ENCODE measurements at regions not wholly inside any gene's neighbourhood (a gene's known extent, or its start where the extent isn't known, plus 50 kb on each side); places are given as distances from the start of the nearest gene placed in this dataset.

DNA sequence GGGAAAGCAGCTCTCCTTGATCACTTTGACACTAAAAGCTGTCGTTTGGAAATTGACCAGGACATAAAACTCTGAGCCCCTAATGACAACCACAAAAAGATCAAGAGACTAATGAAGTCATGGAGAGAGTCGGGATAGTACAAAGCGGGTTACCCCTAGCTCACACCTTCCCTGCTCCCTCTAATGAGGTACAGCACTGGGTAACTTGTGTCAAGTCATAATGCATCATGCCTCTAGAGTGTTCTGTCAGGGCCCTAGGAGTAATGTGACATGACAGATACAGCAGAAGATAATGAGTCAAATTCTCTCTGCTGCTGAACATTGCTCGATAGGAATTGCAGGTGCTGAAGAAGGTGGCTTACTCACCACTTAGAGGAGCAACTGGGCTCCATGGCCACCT is 130.7 kb downstream of the AQP4 start:
- H3K4me1 Mint-ChIP-seq (ENCODE audit: low read depth, unreplicated experiment), result no peaks in the 10 kb centered on the region
- BruUV-seq (replicated peaks), result no TSS peak
- no peaks in the 10 kb centered on the region for H3K27me3 Mint-ChIP-seq (ENCODE audit: unreplicated experiment)
- H3K4me3 Mint-ChIP-seq (ENCODE audit: low read depth, unreplicated experiment), result no peak overlapping the region
- H3K27ac Mint-ChIP-seq (ENCODE audit: unreplicated experiment), result no peak overlapping the region
- CTCF ChIA-PET, result no interaction called here
- H3K36me3 Mint-ChIP-seq (ENCODE audit: insufficient read depth, unreplicated experiment), result no peaks in the 10 kb centered on the region
- H3K9me3 Mint-ChIP-seq (ENCODE audit: low read depth, unreplicated experiment), result no peaks in the 10 kb centered on the region
- intact Hi-C loops (cut with micrococcal nuclease; ENCODE audit: unreplicated experiment), result no loop called here
- TF ChIP-seq CTCF (IDR thresholded peaks at IDR 0.05; ENCODE audit: unreplicated experiment), result no peak
- DNase-seq, result no peak

DNA sequence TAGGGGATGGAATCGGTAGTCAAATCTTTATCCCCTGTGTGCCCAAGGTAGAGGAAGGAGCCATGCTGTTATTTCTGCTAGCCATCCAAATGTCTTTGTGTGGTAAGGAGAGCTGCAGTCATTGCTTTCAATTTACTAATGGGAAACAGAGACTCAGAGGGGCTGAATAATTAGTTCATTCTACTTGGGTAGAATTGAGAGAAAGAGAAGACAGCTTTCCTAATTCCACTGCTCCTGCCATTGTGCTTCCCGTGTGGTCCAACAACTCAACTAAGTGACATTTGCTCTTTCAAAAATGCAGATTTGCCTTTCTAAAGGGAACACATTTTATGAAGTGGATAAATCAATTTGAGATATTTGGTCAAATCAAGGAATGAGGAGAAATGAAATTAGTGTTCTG is 136.1 kb downstream of the AQP4 start:
- no peak overlapping the region for H3K27ac Mint-ChIP-seq (ENCODE audit: unreplicated experiment)
- no peaks in the 10 kb centered on the region for H3K36me3 Mint-ChIP-seq (ENCODE audit: insufficient read depth, unreplicated experiment)
- no peak overlapping the region for H3K4me3 Mint-ChIP-seq (ENCODE audit: low read depth, unreplicated experiment)
- intact Hi-C loops (cut with micrococcal nuclease; ENCODE audit: unreplicated experiment), result no loop called here
- no TSS peak for BruUV-seq (replicated peaks)
- H3K27me3 Mint-ChIP-seq (ENCODE audit: unreplicated experiment), result no peaks in the 10 kb centered on the region
- no peaks in the 10 kb centered on the region for H3K4me1 Mint-ChIP-seq (ENCODE audit: low read depth, unreplicated experiment)
- no peak for TF ChIP-seq CTCF (IDR thresholded peaks at IDR 0.05; ENCODE audit: unreplicated experiment)
- no peaks in the 10 kb centered on the region for H3K9me3 Mint-ChIP-seq (ENCODE audit: low read depth, unreplicated experiment)
- no peak for DNase-seq
- CTCF ChIA-PET, result no interaction called here

- intact Hi-C loops (cut with micrococcal nuclease; ENCODE audit: unreplicated experiment), result no loop called here
- Mint-ChIP-seq H3K27ac (ENCODE audit: unreplicated experiment) (no peak overlapping the region), H3K36me3 (ENCODE audit: insufficient read depth, unreplicated experiment) (no peaks in the 10 kb centered on the region), H3K4me1 (ENCODE audit: low read depth, unreplicated experiment) (no peaks in the 10 kb centered on the region), H3K9me3 (ENCODE audit: low read depth, unreplicated experiment) (no peaks in the 10 kb centered on the region), H3K4me3 (ENCODE audit: low read depth, unreplicated experiment) (no peak overlapping the region), H3K27me3 (ENCODE audit: unreplicated experiment) (no peaks in the 10 kb centered on the region)
- BruUV-seq (replicated peaks), result no TSS peak
- no peak for DNase-seq
- CTCF ChIA-PET, result no interaction called here
- TF ChIP-seq CTCF (IDR thresholded peaks at IDR 0.05; ENCODE audit: unreplicated experiment), result no peak
These were observed 136.5 kb downstream of the AQP4 start for GRCh38 chr18:26729008-26729407.

DNA sequence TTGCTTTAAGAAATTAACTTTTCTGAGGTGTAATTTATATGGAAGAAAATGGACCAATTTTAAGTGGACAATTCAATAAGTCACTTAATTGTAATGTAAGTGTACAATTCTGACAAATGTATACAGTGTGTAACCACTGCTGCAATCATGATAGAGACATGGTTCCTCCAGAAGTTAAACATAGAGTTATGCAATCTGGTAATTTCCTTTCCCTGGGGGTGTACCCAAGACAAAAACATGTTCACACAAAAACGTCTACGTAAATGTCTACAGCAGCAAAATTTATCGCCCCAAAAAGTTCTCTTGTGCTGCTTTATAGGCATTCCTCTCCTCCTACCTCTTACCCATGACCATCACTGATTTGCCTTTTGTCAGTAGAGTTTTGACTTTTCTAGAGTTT is 141.5 kb downstream of the AQP4 start:
- no peak for DNase-seq
- no peak overlapping the region for H3K4me3 Mint-ChIP-seq (ENCODE audit: low read depth, unreplicated experiment)
- no TSS peak for BruUV-seq (replicated peaks)
- no peak overlapping the region for H3K27ac Mint-ChIP-seq (ENCODE audit: unreplicated experiment)
- H3K36me3 Mint-ChIP-seq (ENCODE audit: insufficient read depth, unreplicated experiment), result no peaks in the 10 kb centered on the region
- H3K9me3 Mint-ChIP-seq (ENCODE audit: low read depth, unreplicated experiment), result no peaks in the 10 kb centered on the region
- no peak for TF ChIP-seq CTCF (IDR thresholded peaks at IDR 0.05; ENCODE audit: unreplicated experiment)
- CTCF ChIA-PET, result no interaction called here
- intact Hi-C loops (cut with micrococcal nuclease; ENCODE audit: unreplicated experiment), result no loop called here
- H3K27me3 Mint-ChIP-seq (ENCODE audit: unreplicated experiment), result no peaks in the 10 kb centered on the region
- H3K4me1 Mint-ChIP-seq (ENCODE audit: low read depth, unreplicated experiment), result no peaks in the 10 kb centered on the region

- CTCF ChIA-PET, result no interaction called here
- H3K4me3 Mint-ChIP-seq (ENCODE audit: low read depth, unreplicated experiment), result no peak overlapping the region
- BruUV-seq (replicated peaks), result no TSS peak
- DNase-seq, result no peak
- H3K9me3 Mint-ChIP-seq (ENCODE audit: low read depth, unreplicated experiment), result no peaks in the 10 kb centered on the region
- intact Hi-C loops (cut with micrococcal nuclease; ENCODE audit: unreplicated experiment), result no loop called here
- no peaks in the 10 kb centered on the region for H3K36me3 Mint-ChIP-seq (ENCODE audit: insufficient read depth, unreplicated experiment)
- H3K27me3 Mint-ChIP-seq (ENCODE audit: unreplicated experiment), result no peaks in the 10 kb centered on the region
- no peaks in the 10 kb centered on the region for H3K4me1 Mint-ChIP-seq (ENCODE audit: low read depth, unreplicated experiment)
- no peak overlapping the region for H3K27ac Mint-ChIP-seq (ENCODE audit: unreplicated experiment)
- TF ChIP-seq CTCF (IDR thresholded peaks at IDR 0.05; ENCODE audit: unreplicated experiment), result no peak
These were observed 143.0 kb downstream of the AQP4 start for GRCh38 chr18:26722565-26722931.
